Fibroblast of the aortic adventitia (primary cell): ENCODE measurements at regions not wholly inside any gene's neighbourhood (a gene's known extent, or its start where the extent isn't known, plus 50 kb on each side); places are given as distances from the start of the nearest gene placed in this dataset.
"Not testable (repeated sequence)": the region's sequence is repeated elsewhere in the genome, so short reads cannot be mapped to it uniquely, and the experiment has no call there.

Experiments
- DNase-seq: peaks from one replicate; pipeline ENCODE4 v3.0.0-alpha.2; 2010; ENCODE audit warnings: low read depth
- H3K4me3 ChIP-seq: 2 replicates; pipeline ENCODE4 v1.5.1; 2011; ENCODE audit warnings: low read depth, mild to moderate bottlenecking, control low read depth, low read length, moderate library complexity
- CTCF ChIP-seq: IDR thresholded peaks from 2 replicates; pipeline ENCODE4 v1.5.1; 2011; ENCODE audit warnings: mild to moderate bottlenecking, low read length, control low read depth, inconsistent platforms; ENCODE audit not compliant: insufficient read depth

GRCh38 chr2:111267038-111267437 is 146.3 kb downstream of the BCL2L11 start:
- not testable (repeated sequence) for H3K4me3 ChIP-seq
- peak; percentile 79 for DNase-seq
- TF ChIP-seq CTCF, result peak; percentile 28

- H3K4me3 ChIP-seq, DNase-seq: not testable (repeated sequence)
Observed at GRCh38 chr2:111269761-111270323, 149.1 kb downstream of the BCL2L11 start.

- DNase-seq, H3K4me3 ChIP-seq: not testable (repeated sequence)
Observed at GRCh38 chr2:111270569-111270968, 149.9 kb downstream of the BCL2L11 start.

- not testable (repeated sequence) for H3K4me3 ChIP-seq, DNase-seq
Observed at GRCh38 chr2:111271647-111272304, 151.1 kb downstream of the BCL2L11 start.

GRCh38 chr2:111273007-111273406 is 152.3 kb downstream of the BCL2L11 start:
- not testable (repeated sequence) for H3K4me3 ChIP-seq, DNase-seq

- DNase-seq, H3K4me3 ChIP-seq: not testable (repeated sequence)
Observed at GRCh38 chr2:111275047-111275853, 154.5 kb downstream of the BCL2L11 start.

GRCh38 chr2:111275854-111276171 is 155.1 kb downstream of the BCL2L11 start:
- not testable (repeated sequence) for H3K4me3 ChIP-seq, DNase-seq

GRCh38 chr2:111278133-111278532 is 157.4 kb downstream of the BCL2L11 start:
- not testable (repeated sequence) for DNase-seq, H3K4me3 ChIP-seq

GRCh38 chr2:111280709-111281286 is 160.1 kb downstream of the BCL2L11 start:
- not testable (repeated sequence) for DNase-seq, H3K4me3 ChIP-seq

- DNase-seq, H3K4me3 ChIP-seq: not testable (repeated sequence)
Observed at GRCh38 chr2:111282162-111282561, 161.4 kb downstream of the BCL2L11 start.

GRCh38 chr2:111287646-111288568 is 167.2 kb downstream of the BCL2L11 start:
- not testable (repeated sequence) for H3K4me3 ChIP-seq, DNase-seq

- not testable (repeated sequence) for DNase-seq
Observed at GRCh38 chr2:111290370-111290769, 169.7 kb downstream of the BCL2L11 start.

GRCh38 chr2:111291566-111291965 is 170.9 kb downstream of the BCL2L11 start:
- DNase-seq, H3K4me3 ChIP-seq: not testable (repeated sequence)

More at GRCh38 chr2:111290370-111290769, 169.7 kb downstream of the BCL2L11 start:
- H3K4me3 ChIP-seq, result not testable (repeated sequence)

GRCh38 chr2:111292232-111292968 is 171.7 kb downstream of the BCL2L11 start:
- H3K4me3 ChIP-seq, DNase-seq: not testable (repeated sequence)

- DNase-seq, result not testable (repeated sequence)
Observed at GRCh38 chr2:111294699-111295098, 174.0 kb downstream of the BCL2L11 start.

GRCh38 chr2:111296122-111296804 is 175.5 kb downstream of the BCL2L11 start:
- DNase-seq, H3K4me3 ChIP-seq: not testable (repeated sequence)

More at GRCh38 chr2:111294699-111295098, 174.0 kb downstream of the BCL2L11 start:
- not testable (repeated sequence) for H3K4me3 ChIP-seq
